ENCODE measurements at regions not wholly inside any gene's neighbourhood (a gene's known extent, or its start where the extent isn't known, plus 50 kb on each side); places are given as distances from the start of the nearest gene placed in this dataset.

GRCh38 chr1:216890871-216891270 is 167.6 kb upstream of the ESRRG start:
- FAIRE-seq (no peak), DNase-seq (no peak)
- intact Hi-C loops (cut with DNase I): no loop called here
- H3K9me3 ChIP-seq (ENCODE audit: control insufficient read depth in 2 of 3, insufficient read depth in 1 of 3, low read length in 3 of 3): no peaks in the 10 kb centered on the region
- no peaks in the 10 kb centered on the region for H3K36me3 ChIP-seq (ENCODE audit: control insufficient read depth in 2 of 3, insufficient read depth in 3 of 3, low read length in 3 of 3)
- H3K4me1 ChIP-seq (ENCODE audit: control insufficient read depth in 2 of 3, insufficient read depth in 2 of 3, low read depth in 1 of 3, low read length in 3 of 3): peaks cover 0 to 10% (median 2%) of the 10 kb centered on the region in 3 donors
- H3K27me3 ChIP-seq (ENCODE audit: control insufficient read depth, insufficient read depth, low read length): no peaks in the 10 kb centered on the region
- H3K9ac ChIP-seq (ENCODE audit: low read length in 3 of 3): no peak overlapping the region
- H3K4me3 ChIP-seq (ENCODE audit: low read length in 3 of 3): no peak overlapping the region
- no peak overlapping the region for H3K27ac ChIP-seq (ENCODE audit: low read depth in 2 of 2, low read length in 2 of 2)
- no peak for TF ChIP-seq CTCF (IDR thresholded peaks at IDR 0.05; ENCODE audit: borderline replicate concordance, extremely low read depth, insufficient read depth)

- Histone ChIP-seq H3K27me3 (ENCODE audit: control insufficient read depth, insufficient read depth, low read length) (no peaks in the 10 kb centered on the region), H3K27ac (ENCODE audit: low read depth in 2 of 2, low read length in 2 of 2) (no peak overlapping the region), H3K9ac (ENCODE audit: low read length in 3 of 3) (no peak overlapping the region), H3K9me3 (ENCODE audit: control insufficient read depth in 2 of 3, insufficient read depth in 1 of 3, low read length in 3 of 3) (no peaks in the 10 kb centered on the region), H3K4me3 (ENCODE audit: low read length in 3 of 3) (no peak overlapping the region), H3K4me1 (ENCODE audit: control insufficient read depth in 2 of 3, insufficient read depth in 2 of 3, low read depth in 1 of 3, low read length in 3 of 3) (peaks cover 0 to 6% (median 5%) of the 10 kb centered on the region in 3 donors), H3K36me3 (ENCODE audit: control insufficient read depth in 2 of 3, insufficient read depth in 3 of 3, low read length in 3 of 3) (no peaks in the 10 kb centered on the region)
- DNase-seq: no peak
- FAIRE-seq: no peak
- intact Hi-C loops (cut with DNase I): no loop called here
- no peak for TF ChIP-seq CTCF (IDR thresholded peaks at IDR 0.05; ENCODE audit: borderline replicate concordance, extremely low read depth, insufficient read depth)
These were observed 165.5 kb upstream of the ESRRG start for GRCh38 chr1:216888731-216889130.

DNA sequence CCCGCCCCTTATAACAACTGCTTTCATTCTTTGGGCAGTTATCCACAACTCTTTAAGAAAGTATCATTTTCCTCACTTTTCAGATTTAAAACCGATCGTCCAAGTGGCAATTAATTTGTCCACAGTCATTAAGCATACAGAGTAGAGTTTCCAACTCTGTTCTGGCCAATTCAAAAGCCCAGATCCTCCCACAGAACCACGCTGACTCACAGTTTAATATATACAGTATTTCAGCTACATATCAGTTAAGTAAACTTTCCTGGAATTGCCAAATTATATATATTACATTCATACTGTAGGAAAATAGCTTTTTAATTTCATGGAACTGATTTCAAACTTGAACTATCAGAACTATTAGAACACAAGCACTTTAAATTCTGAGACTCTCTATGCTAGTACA is 163.8 kb upstream of the ESRRG start:
- Histone ChIP-seq H3K36me3 (ENCODE audit: control insufficient read depth in 2 of 3, insufficient read depth in 3 of 3, low read length in 3 of 3) (no peaks in the 10 kb centered on the region), H3K9me3 (ENCODE audit: control insufficient read depth in 2 of 3, insufficient read depth in 1 of 3, low read length in 3 of 3) (no peaks in the 10 kb centered on the region), H3K27me3 (ENCODE audit: control insufficient read depth, insufficient read depth, low read length) (no peaks in the 10 kb centered on the region), H3K4me3 (ENCODE audit: low read length in 3 of 3) (no peak overlapping the region), H3K27ac (ENCODE audit: low read depth in 2 of 2, low read length in 2 of 2) (no peak overlapping the region), H3K4me1 (ENCODE audit: control insufficient read depth in 2 of 3, insufficient read depth in 2 of 3, low read depth in 1 of 3, low read length in 3 of 3) (peaks cover 0 to 4% (median 0%) of the 10 kb centered on the region in 3 donors), H3K9ac (ENCODE audit: low read length in 3 of 3) (no peak overlapping the region)
- intact Hi-C loops (cut with DNase I): no loop called here
- no peak for DNase-seq
- no peak for FAIRE-seq
- no peak for TF ChIP-seq CTCF (IDR thresholded peaks at IDR 0.05; ENCODE audit: borderline replicate concordance, extremely low read depth, insufficient read depth)

GRCh38 chr1:216884614-216885229 is 161.5 kb upstream of the ESRRG start:
- Histone ChIP-seq H3K27me3 (ENCODE audit: control insufficient read depth, insufficient read depth, low read length) (no peaks in the 10 kb centered on the region), H3K9me3 (ENCODE audit: control insufficient read depth in 2 of 3, insufficient read depth in 1 of 3, low read length in 3 of 3) (no peaks in the 10 kb centered on the region), H3K27ac (ENCODE audit: low read depth in 2 of 2, low read length in 2 of 2) (no peak overlapping the region), H3K9ac (ENCODE audit: low read length in 3 of 3) (no peak overlapping the region), H3K4me3 (ENCODE audit: low read length in 3 of 3) (no peak overlapping the region), H3K36me3 (ENCODE audit: control insufficient read depth in 2 of 3, insufficient read depth in 3 of 3, low read length in 3 of 3) (no peaks in the 10 kb centered on the region), H3K4me1 (ENCODE audit: control insufficient read depth in 2 of 3, insufficient read depth in 2 of 3, low read depth in 1 of 3, low read length in 3 of 3) (peaks cover 0 to 4% (median 0%) of the 10 kb centered on the region in 3 donors)
- DNase-seq: peak in 1 of 5 donors; percentile 48
- intact Hi-C loops (cut with DNase I): no loop called here
- no peak for FAIRE-seq
- no peak for TF ChIP-seq CTCF (IDR thresholded peaks at IDR 0.05; ENCODE audit: borderline replicate concordance, extremely low read depth, insufficient read depth)

All from kidney (tissue), 13 donors.